Type B pancreatic cell (in vitro differentiated cells): ENCODE measurements at regions not wholly inside any gene's neighbourhood (a gene's known extent, or its start where the extent isn't known, plus 50 kb on each side); places are given as distances from the start of the nearest gene placed in this dataset.

Experiments
- DNase-seq: peaks from one replicate; pipeline ENCODE4 v3.0.0; 2021; ENCODE audit warnings: mixed read lengths; ENCODE audit not compliant: unreplicated experiment; ENCODE audit errors: extremely low spot score
- H3K27ac Mint-ChIP-seq: 2 replicates; pipeline ENCODE4 v1.8.0; 2021; ENCODE audit warnings: mild to moderate bottlenecking, mixed read lengths
- H3K27me3 Mint-ChIP-seq: 2 replicates; pipeline ENCODE4 v1.8.0; 2021; ENCODE audit warnings: mixed read lengths
- H3K36me3 Mint-ChIP-seq: 2 replicates; pipeline ENCODE4 v1.8.0; 2021; ENCODE audit warnings: mixed read lengths
- H3K4me1 Mint-ChIP-seq: one replicate; pipeline ENCODE4 v1.8.0; 2021; ENCODE audit warnings: mixed read lengths; ENCODE audit not compliant: unreplicated experiment
- H3K4me3 Mint-ChIP-seq: 2 replicates; pipeline ENCODE4 v1.8.0; 2021; ENCODE audit warnings: mild to moderate bottlenecking, mixed read lengths
- H3K9me3 Mint-ChIP-seq: 2 replicates; pipeline ENCODE4 v1.8.0; 2021; ENCODE audit warnings: mixed read lengths
- CTCF ChIP-seq: fragments of 200-600 bp; sonication (generic); conservative IDR thresholded peaks from 2 replicates; pipeline ENCODE4 v1.5.0; 2021; ENCODE audit warnings: antibody characterized with exemption, mild to moderate bottlenecking

- H3K4me3 Mint-ChIP-seq = no peak overlapping the region
- no peaks in the 10 kb centered on the region for H3K9me3 Mint-ChIP-seq
- no peak for DNase-seq
- no peak for TF ChIP-seq CTCF
- H3K27ac Mint-ChIP-seq = no peak overlapping the region
- H3K36me3 Mint-ChIP-seq = no peaks in the 10 kb centered on the region
- no peaks in the 10 kb centered on the region for H3K27me3 Mint-ChIP-seq
- no peaks in the 10 kb centered on the region for H3K4me1 Mint-ChIP-seq
Measured at GRCh38 chr18:65464361-65464760, 286.5 kb upstream of the CDH7 start.

DNA sequence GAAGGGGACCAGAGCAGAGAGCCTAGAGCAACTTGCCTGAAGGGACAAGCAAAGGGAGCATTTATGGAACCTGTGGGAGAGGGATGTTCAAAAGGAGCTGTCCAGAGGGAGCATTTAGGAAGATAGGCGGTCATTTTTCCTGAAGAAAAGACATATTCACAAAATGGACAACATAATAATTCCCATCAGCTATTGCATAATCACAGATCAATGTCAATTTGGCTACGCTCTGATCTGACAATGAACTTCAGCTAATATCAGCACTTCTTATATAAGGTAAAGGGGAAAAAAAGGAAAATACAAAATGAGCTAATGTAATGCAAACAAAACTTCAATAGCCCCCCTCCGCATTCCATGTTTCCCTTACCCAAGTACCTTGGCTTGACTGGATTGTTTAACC is 291.1 kb upstream of the CDH7 start:
- H3K27ac Mint-ChIP-seq = no peak overlapping the region
- TF ChIP-seq CTCF = no peak
- no peaks in the 10 kb centered on the region for H3K9me3 Mint-ChIP-seq
- H3K36me3 Mint-ChIP-seq = no peaks in the 10 kb centered on the region
- DNase-seq = no peak
- no peak overlapping the region for H3K4me3 Mint-ChIP-seq
- no peaks in the 10 kb centered on the region for H3K27me3 Mint-ChIP-seq
- H3K4me1 Mint-ChIP-seq = no peaks in the 10 kb centered on the region

DNA sequence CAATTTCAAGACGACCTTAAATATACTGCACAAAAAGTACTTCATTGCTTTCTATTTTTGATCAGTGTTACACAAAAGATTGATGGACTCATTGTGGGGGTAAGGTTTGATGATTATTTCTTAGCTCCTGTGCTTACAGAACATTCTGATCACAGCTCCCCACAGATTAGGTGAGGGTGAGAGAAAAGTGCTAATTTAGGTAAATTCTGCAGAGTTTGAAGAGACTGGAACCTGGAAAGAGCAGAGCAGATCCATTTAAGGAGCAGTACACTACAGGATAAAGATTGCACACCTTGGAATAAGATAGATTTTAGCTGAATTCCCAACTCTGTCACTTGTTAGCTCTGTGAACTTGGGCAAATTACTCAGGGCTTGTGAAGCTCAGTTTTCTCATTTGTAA is 291.9 kb upstream of the CDH7 start:
- no peak for TF ChIP-seq CTCF
- Mint-ChIP-seq H3K4me1 (no peaks in the 10 kb centered on the region), H3K27me3 (no peaks in the 10 kb centered on the region), H3K27ac (no peak overlapping the region), H3K4me3 (no peak overlapping the region), H3K9me3 (no peaks in the 10 kb centered on the region), H3K36me3 (no peaks in the 10 kb centered on the region)
- DNase-seq = no peak

GRCh38 chr18:65439188-65439587 is 311.6 kb upstream of the CDH7 start:
- Mint-ChIP-seq H3K4me3 (no peak overlapping the region), H3K36me3 (no peaks in the 10 kb centered on the region), H3K27me3 (no peaks in the 10 kb centered on the region), H3K27ac (no peak overlapping the region), H3K4me1 (peaks cover 9% of the 10 kb centered on the region), H3K9me3 (no peaks in the 10 kb centered on the region)
- TF ChIP-seq CTCF = peak; percentile 62
- DNase-seq = no peak

- H3K4me1 Mint-ChIP-seq = peaks cover 9% of the 10 kb centered on the region
- H3K27me3 Mint-ChIP-seq = no peaks in the 10 kb centered on the region
- no peak overlapping the region for H3K4me3 Mint-ChIP-seq
- no peak for TF ChIP-seq CTCF
- H3K27ac Mint-ChIP-seq = no peak overlapping the region
- no peaks in the 10 kb centered on the region for H3K36me3 Mint-ChIP-seq
- H3K9me3 Mint-ChIP-seq = no peaks in the 10 kb centered on the region
- DNase-seq = no peak
Measured at GRCh38 chr18:65436430-65436829, 314.4 kb upstream of the CDH7 start.

DNA sequence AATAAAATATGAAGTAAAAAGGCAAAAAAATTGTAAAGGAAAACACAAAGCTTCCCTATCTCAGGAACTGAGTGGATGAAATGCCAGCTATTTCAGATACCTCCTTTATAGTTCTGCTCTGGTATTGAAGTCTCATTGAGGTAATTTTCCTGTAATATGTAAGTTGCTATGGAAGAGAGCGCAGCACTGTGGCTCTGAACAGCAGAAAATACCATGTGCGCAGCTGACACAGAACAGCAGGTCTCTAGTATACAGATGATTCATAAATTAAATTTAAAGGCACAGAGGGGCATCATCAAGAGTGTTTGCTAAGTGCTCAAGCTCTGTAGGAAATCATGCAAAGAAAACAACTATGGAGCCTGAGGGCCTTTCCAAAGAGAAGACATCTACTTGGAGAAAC is 315.3 kb upstream of the CDH7 start:
- TF ChIP-seq CTCF = no peak
- no peak for DNase-seq
- H3K27me3 Mint-ChIP-seq = no peaks in the 10 kb centered on the region
- H3K4me3 Mint-ChIP-seq = no peak overlapping the region
- no peaks in the 10 kb centered on the region for H3K36me3 Mint-ChIP-seq
- H3K27ac Mint-ChIP-seq = no peak overlapping the region
- peaks cover 9% of the 10 kb centered on the region for H3K4me1 Mint-ChIP-seq
- H3K9me3 Mint-ChIP-seq = no peaks in the 10 kb centered on the region
